HG03196 (cell line): ENCODE measurements at regions not wholly inside any gene's neighbourhood (a gene's known extent, or its start where the extent isn't known, plus 50 kb on each side); places are given as distances from the start of the nearest gene placed in this dataset.
"Not testable (repeated sequence)": the region's sequence is repeated elsewhere in the genome, so short reads cannot be mapped to it uniquely, and the experiment has no call there.

Experiments used
- ATAC-seq: cut with Tn5 transposase; IDR thresholded peaks from one replicate; pipeline ENCODE4 v1.9.1; 2021; ENCODE audit not compliant: unreplicated experiment

DNA sequence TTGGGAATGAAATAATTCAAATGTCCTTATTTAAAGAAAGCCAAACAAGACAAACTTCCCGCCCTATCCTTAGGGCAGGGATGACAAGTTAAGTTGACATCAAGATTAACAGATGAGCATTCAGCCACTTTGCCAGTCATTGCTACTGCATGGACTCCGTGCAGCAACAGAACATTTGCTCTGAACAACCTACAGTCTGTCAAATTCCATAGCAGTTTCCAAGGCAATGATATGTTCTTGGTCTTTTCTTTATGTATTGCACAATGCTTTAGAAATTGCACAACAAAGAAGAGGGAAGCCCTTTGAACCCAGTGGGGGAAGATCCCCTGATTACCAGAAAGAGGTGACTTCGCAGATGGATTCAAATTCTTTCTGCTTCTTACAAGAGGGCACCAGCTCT, 269.8 kb downstream of the BCAT1 start:
- no peak for ATAC-seq

DNA sequence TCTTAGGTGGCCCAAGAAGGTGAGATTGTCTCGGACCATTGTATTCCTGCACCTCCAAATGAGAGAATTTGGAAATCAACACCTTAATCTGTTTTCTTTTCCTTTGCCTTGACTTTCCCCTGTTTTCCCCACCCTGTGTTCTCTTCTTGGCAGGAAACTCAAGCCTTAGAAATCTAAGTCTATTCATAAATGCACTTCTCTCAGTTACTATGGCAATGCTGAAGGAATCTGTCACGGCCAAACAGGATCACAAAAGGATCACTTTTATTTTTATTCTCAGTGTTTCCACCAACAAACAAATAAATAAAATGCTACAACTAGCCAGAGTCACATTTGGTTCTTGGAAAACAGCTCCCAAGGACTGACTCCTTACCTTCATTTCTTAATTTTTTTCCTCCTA, 270.5 kb downstream of the BCAT1 start:
- no peak for ATAC-seq

DNA sequence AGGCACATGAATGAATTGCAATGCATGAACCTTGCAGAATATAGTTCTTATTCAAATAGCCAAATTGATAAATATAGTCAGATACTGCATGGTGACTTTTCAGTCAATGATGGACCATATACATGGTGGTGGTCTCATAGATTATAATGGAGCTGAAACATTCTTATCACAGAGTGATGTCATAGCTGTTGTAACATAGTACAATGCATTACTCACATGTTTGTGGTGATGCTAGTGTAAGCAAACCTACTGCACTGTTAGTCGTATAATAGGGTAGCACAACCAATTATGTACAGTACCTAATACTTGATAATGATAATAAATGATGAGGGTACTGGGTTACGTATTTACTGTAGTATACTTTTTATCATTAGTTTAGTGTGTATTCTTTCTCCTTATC, 280.3 kb downstream of the BCAT1 start:
- ATAC-seq = no peak

DNA sequence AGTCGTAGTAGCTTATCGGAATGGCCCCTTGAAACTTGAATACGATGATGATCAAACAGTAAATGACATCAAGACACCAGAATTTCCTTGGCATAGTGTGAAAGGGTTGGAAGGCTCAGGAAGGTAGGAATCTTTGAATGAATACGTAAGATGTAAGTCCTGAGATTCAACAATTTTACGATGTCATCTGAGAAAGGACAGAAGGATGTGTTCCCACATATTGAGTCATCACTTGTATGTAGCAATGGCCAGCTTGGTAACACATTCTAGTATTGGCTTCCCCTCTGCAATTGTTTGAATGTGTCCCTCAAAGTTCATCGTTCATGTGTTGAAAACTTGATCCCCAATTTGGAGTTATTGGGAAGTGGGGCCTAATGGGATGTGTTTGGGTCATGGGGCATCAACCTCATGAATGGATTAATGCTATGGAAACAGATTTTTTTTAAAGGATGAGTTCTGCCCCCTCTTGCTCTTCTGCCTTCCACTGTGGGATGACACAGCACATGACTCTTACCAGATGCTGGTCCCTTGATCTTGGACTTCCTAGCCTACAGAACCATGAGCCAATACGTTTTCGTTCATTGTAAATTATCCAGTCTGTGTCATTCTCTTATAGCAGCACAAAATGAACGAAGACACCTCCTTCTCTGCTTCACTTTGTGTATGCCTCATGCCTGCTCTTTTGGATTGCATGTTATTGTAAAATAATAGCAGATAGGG, 284.6 kb downstream of the BCAT1 start:
- no peak for ATAC-seq

DNA sequence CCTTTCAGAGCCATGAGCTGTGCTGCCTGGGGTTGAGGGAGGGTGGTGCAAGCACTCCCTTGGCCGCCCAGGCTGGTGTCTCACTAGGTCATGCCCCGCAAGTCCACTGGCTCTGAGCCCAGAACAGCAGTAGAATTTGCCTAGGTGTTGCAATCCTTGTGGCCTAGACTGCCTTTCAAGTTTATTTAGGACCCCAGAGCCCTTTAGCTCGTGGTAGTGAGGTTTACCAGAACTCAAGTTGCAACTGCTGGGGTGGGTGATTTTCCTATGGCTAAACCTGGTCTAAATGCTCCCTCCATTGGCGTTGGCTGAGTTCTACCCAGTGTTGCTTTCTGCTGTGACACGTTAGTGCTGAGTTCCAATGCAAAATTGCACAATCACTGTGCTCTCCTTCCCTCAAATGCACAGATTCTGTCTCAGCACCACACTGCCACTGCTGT, 287.2 kb downstream of the BCAT1 start:
- ATAC-seq = no peak

DNA sequence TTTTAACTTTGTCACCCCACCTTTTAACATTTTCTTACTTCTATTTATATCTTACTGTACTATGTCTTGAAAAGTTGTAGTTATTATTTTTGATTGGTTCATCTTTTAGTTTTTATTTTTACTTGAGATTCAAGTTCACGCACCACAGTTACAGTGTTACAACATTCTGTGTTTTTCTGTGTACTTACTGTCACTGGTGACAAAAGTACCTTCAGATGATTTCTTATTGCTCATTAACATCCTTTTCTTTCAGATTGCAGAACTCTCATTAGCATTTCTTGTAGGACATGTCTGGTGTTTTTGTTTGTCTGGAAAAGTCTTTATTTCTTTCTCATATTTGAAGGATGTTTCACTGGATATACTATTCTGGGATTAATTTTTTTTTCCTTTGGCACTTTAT, 289.9 kb downstream of the BCAT1 start:
- ATAC-seq = no peak

DNA sequence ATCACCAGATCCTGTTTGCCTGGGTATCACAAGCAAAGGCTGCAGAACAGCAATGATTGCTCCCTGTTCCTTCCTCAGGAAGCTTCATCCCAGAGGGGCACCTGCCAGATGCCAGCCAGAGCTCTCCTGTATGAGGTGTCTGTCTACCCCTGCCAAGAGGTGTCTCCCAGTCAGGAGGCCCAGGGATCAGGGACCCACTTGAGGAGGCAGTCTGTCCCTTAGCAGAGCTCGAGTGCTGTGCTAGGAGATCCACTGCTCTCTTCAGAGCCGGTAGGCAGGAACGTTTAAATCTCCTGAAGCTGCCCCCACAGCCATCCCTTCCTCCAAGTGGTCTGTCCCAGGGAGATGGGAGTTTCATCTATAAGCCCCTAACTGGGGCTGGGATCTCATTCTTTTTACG, 294.6 kb downstream of the BCAT1 start:
- not testable (repeated sequence) for ATAC-seq

DNA sequence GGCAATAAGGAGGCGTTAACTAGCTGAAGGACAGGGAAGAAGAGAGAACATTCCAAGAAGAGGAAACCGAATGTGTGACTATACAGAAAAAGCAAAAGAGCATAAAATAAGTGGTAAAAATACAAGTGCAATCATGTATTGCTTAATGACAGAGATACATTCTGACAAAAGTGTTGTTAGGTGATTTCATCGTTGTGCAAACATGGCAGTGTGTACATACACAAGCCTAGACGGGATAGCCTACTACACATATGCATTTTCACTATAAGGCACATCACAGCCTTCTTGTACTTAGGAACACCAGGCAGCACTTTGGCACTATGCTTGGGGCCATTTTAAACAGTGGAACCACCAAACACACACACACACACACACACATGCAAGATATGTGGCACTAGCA, 299.3 kb downstream of the BCAT1 start:
- no peak for ATAC-seq

DNA sequence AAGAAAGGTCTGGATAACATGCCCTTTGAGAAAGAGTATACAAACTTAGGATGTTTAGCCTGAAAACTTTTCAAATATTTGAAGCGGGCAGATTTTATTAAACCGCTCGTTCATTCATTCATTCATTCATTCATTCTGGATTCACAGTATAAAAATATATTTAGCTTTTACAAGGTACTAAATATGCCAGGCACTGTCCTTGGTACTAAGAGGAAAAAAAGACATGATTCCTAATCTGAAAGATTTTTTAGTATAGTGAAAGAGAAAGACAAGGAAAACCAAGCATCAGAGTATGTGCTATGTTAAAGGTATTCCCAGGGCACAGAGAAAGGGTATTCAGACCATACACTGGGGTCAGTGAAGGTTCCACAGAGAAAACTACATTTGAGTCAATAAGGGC, 299.7 kb downstream of the BCAT1 start:
- no peak for ATAC-seq

DNA sequence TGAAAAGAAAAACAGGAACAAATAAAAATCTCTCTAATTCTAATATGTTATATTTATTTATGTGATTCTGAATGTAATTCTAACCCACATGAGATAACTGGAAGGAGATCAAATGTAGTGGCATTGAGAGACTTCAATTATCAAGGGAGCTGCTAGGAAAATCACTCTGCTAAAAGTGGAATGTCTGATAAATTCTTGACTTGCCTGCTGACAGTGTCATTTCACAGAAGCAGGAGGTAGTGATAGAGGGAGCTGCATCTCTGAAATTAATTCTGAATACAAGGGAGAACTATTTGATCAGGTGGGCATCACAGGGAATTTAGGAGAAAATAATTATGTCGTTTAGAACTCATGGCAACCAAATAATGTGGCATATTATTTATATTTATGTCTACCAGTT, 303.6 kb downstream of the BCAT1 start:
- no peak for ATAC-seq

DNA sequence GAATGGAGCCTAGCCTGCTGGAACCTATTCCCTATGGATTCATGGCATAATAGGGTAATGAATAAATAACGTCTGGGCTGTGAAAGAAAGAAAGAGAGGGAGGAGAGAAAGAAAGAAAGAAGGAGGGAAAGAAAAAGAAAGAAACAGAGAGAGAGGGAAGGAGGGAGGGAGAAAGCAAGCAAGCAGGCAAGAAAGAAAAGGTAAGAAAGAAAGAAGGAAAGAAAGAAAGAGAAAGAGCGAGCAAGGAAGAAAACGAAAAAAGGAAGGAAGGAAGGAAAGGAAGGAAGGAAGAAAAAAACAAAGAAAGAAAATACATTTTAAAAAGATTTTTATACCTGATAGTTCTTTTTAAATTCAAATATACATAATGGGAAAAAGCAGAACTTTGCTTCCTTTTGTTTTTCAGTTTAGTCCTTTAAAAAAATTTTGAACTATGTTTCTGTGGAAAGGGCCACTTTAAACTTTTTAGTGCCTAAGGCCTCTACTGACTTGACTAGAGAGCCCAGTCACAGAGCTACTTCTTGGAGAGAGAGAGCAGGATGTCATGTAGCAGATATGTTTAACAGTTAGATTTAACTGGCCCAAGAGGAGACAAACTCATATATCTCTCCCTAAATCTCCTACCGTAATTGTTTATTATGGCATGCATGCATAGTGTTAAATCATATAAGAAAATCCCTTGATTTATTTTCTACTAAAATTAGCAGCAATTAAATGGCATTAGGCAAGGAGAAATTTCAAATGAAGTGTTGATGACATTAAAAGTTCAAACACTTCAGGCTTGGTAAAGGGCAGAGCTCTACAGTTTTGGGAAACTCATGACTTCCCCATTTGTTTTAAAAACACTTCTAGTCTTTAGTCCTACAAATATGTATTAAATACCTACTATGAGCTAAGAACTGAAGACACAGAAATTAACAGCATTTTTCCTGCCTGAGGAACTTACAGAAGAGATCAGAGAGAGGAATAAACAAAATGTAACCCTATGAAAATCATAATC, 305.5 kb downstream of the BCAT1 start:
- no peak for ATAC-seq

DNA sequence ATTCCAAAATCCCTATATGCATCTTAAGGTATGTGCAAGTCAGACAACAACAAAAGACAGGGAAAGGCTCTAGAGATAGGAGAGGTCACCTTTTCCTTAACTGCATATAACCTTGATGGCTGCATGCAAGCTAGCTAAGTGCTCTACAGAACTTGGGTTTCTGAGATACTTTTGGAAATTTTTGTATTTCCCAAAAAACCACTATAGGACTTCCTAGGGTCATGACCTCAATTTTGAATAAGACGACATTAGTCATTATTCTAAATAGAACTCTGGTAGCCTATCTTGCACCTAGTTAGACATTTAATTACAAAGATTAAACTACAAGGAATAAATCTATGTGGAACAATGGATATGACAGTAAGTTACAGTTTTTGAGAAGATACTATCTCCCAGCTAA, 309.3 kb downstream of the BCAT1 start:
- no peak for ATAC-seq

DNA sequence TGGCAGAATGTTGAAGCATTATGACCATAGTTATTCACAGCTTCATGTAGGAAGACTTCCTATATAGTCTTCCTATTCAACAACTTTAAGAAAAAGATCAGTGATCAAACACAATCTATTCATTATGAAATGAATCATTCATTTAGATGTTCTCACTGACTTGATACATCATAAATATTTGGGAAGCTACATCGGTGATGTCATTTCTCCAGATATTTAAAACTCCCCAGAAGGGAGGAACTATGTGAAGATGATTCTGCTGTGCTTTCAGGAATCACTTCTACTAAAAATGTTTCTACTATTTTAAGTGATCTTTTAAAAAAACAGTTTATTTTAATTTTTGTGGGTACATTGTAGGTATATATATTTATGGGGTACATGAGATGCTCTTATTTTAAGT, 316.4 kb downstream of the BCAT1 start:
- no peak for ATAC-seq

DNA sequence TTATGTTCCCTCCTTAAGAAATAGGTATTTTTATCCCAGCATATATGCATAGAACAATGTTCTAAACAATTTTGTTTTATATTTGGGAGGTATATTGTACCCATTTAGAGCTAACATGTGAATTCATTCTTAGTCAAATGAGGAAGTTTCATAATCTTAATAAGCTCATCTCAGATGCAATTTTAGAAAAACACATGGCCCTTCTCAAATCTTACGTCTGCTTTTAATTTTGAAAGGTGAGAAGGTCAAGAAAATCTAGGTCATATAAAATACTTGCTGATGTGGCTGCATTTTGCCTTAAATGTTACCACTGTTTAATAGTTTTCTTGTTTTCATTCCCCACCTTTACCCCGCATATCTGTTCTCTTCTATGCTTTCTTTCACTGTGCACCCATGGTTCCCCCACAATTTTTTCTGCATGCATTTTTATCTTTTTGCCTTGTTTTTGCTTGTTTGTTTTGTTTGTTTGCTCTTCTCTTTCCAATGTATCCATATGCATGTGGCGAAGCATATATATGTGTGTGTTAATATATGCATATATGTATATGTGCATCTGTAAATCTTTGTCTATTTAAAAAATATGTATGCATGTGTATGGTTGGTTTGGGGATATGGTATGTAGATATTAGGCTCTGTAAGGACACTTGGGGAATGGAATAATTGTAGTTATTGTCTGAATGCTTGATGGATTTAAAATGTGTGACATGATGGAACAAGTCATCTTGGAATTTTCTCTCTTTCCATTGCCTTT, 317.1 kb downstream of the BCAT1 start:
- no peak for ATAC-seq

DNA sequence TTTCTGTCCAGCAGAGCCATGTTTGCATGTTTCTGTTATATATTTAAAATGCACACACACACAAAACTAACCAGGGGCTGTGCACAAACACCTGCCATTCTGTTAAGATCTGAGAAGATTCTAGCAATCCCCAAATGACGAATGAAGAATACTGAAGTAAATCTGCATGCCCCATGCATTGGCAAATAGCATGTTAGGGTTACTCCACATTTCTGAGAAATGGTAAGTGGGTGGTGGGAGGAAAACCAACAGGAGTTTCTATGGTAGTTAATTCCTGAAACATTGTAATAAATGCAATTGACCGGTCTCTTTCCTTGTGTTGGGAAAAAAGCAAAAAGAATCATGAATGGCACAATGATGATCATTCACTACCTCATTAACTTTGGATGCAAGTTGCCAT, 318.0 kb downstream of the BCAT1 start:
- no peak for ATAC-seq

DNA sequence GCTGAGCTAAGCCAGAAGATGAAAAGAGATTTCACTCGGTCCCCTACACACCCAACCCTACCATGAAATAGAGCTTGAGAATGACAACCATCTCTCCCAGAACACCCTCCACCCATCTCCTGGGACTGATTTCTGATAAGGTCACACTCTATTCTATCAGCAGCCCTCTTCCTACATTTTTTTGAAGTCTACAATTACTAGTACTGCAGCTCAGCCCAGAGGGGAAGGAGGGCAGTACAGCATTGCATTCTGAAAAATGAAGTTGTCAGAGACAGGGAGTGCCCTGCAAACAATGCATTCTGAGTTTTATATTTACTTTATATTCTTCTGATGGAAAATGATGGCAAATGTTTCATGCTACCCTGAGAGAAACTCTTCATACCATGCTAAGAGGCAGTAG, 318.5 kb downstream of the BCAT1 start:
- ATAC-seq = no peak

DNA sequence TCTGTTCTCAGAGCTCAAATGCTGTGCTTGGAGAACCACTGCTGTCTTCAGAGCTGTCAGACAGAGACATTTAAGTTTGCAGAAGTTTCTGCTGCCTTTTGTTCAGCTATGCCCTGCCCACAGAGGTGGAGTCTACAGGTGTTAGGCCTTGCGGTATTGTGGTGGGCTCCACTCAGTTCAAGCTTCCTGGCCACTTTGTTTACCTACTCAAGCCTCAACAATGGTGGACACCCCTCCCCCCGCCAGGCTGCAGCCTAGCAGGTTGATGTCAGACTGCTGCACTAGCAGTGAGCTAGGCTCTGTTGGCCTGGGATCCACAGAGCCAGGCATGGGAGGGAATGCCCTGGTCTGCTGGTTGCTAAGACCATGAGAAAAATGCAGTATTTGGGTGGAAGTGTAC, 323.8 kb downstream of the BCAT1 start:
- ATAC-seq = no peak

DNA sequence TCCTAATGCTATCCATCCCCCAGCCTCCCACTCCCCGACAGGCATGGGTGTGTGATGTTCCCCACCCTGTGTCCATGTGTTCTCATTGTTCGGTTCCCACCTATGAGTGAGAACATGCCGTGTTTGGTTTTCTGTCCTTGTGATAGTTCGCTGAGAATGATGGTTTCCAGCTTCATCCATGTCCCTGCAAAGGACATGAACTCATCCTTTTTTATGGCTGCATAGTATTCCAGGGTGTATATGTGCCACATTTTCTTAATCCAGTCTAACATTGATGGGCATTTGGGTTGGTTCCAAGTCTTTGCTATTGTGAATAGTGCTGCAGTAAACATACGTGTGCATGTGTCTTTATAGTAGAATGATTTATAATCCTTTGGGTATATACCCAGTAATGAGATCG, 328.9 kb downstream of the BCAT1 start:
- not testable (repeated sequence) for ATAC-seq

DNA sequence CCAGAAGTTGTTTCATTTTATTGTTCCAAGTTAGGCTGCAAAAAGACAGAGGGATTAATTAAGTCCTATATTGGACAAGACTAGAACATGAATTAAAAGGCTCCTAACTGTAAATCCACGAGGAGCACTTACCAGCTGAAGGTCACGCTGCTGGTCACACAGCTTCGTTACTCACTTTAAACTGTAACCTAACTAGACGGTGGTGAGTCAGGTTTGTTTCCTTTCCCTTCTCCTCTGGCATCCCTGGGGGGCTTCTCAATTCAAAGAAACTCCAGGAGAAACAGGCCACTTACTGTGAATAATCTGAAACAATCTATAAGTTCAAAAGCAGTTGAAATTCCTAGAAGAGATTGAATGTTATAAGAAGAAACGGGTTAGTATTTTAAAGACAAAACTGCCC, 331.4 kb downstream of the BCAT1 start:
- no peak for ATAC-seq

DNA sequence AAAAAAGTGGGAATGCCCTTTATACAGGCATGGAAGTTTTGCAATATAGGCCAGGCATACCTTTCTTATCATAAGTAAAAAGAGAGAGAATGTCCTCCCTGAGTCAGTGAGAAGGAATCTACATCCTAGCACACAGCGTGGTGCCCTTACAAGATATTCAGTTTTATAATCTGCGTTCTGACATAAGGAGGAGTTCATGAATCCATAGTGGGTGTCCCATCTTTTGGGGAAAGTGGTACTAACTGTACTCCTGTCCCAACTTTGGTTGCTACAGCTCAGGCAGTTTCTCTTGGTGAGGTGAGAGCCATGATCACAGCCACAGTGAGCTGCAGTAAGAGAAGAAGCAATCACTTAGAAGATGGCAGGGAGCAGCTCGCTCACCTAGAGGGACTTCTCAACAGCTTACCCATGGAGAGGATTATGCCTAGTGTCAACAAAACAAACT, 332.9 kb downstream of the BCAT1 start:
- no peak for ATAC-seq

DNA sequence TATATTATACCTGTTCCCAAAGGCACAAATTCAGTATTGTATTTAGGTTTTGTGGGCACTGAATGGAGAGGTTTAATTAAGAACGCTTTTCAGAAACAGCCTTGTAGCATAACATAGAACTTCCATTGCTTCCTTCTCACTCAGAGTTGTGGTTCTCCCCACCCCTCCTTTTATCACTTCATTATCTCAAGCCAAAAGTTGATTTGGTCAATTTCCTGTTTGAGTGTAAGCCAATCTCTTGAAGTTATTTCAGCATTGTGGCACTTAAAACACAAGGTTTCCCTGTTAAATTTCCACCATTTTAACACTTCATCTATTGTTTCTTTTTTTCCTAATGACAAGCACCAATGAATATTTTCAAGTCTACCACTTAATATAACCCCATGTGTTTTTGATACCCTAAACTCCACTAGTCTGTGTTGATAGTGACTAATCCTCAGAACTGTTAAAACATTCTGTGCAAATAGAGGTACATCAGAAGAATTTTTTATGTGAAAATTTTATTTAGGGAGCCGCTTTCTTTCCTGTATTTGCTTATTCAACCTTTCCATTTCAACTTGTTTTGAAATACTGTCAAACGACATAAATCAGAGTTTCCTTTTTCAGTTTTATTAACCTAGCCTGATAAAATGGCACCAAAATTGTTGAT, 340.1 kb downstream of the BCAT1 start:
- ATAC-seq = no peak
